Hematopoietic multipotent progenitor cell (in vitro differentiated cells): ENCODE measurements at regions not wholly inside any gene's neighbourhood (a gene's known extent, or its start where the extent isn't known, plus 50 kb on each side); places are given as distances from the start of the nearest gene placed in this dataset. TPM values are rescaled to one million over a fixed set of nuclear protein-coding genes. Genes with fewer than 3 reads are reported as not detected.

Source experiments
- DNase-seq, 3 donors: peaks; one replicate each; pipeline ENCODE4 v3.0.0-alpha.2; 2011 to 2015; ENCODE audit warnings: low read depth in 2 of 3, low spot score in 2 of 3
- small RNA-seq: library from RNA; depleted of rRNA; stranded (forward); fragments of <200 nt; gene quantifications from one replicate; pipeline ENCODE3, GENCODE V24; 2012

DNA sequence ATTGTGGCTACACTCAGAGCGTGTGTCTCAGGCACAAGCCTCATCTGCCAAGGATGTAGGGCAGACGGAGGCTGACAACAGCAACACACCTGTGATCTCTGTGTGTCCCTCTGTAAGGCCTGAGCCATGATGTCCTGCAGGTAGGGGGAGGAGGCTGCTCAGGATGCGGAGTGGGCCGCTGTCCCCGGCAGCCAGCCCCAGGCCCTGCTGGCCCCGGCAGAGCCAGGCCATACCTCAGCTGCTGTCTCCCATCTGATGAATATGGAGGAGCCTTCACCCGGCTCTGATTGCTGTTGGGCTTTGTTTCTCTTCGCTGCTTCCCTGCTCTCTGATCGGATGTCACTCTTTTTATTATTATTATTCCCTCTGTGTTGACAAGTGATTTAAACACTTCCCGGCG, 83.6 kb upstream of the NCAM1 start:
- DNase-seq = no peak

DNA sequence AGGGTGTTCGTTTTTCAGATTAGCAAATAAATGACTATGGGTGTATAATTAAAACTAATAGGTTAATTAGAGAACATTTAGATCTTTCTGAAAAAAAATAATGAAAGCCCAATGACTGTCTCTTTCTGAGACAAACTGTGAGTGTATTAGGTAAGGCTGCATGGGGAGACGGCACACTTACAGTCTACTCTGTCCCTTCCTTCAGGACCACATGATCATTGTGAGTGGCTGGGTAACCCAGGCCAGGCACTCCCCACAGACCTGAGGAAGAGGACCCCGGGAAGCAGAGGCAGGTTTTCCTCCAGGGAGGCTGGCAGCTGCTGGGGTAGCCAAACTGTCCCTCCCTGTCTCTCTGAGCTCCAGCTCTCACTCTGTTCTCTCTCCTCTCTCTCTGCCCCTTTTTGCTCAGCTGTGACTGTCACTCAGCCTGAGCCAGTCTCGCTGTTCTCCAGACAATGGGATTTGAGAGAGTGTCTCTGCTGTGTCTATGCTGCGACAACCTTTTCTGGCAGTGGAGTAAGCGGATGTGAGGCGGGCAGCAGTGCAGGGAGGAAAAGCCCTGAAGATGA, 83.1 kb upstream of the NCAM1 start:
- no peak for DNase-seq

DNA sequence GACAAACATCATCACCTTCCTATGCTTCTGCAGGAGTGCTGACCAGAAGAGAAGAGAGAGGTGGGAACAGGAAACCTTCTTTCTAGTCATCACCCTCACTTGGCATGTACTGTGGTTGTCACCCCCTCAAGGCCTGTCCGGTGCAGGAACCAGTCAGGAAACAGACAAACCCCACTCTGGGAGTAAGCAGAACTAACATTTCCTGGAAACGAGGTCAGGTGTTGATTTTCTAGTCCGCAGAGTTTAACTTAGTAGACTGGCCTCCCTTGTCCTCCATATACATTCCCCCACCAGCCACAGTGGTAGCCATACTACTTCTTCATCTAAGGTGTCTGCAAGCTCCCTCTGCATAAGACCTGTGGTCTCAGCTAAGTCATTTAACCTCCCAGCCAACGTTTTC, 80.7 kb upstream of the NCAM1 start:
- peak in 2 of 3 donors; percentile 24 to 68 for DNase-seq

DNA sequence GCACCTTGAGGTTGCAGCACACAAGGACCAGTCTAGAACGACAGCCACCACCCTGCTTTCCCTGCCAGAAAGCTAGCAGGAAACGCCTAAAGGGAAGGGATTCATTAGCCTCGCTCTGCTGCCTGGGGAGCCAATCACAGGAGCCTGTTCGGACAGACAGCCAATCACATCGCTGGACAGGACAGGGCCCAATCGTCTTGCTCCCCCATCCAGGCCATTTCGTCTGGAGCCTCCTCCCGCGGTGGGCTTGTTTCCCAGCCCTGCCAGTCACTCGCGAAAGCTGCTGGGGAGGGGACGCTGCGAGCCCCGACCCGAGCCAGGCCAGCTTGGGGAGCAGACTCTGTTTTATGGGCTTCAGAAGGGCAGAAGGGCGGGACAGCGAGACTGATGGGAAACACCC, 79.8 kb upstream of the NCAM1 start:
- no peak for DNase-seq

DNA sequence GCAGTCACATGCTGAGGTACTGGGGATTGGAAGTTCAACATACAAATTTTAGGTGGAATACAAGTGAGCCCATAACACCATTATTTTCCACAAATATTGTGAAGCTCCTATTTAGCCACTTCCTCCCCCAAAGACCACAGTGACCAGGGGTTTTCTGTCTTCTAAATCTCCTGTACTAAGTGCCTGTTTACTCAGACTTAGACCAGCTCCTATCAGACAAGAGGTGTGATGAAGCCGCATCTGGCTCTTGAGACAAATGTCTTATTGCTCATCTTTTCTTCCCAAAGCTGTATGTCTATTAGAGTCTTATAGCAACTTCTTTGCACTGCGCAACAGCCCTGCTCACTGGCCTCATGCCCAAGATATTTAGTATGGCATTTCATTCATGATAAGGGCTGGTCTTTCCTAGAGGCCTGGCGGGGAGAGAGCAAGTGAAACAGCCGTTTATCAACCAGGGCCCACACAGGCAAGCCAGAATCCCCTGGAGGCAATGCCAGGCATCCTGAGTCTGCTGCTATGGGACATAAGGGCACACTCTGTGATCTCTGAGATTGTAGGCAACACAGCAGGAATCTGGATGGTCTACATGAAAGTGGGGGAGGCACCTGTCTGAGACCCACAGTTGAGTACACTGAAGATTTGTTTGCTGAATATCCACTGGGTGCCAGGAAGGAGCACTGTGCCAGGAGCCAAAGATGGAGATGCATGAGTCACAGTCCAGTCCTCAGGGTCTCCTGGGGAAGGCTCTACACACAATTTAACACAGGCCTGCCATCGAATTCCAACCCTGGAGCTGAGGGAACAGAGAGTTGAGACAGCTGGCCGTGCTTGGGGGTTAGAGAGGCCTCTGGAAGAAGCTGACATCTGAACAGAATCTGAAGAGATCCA, 78.5 kb upstream of the NCAM1 start:
- DNase-seq = no peak

DNA sequence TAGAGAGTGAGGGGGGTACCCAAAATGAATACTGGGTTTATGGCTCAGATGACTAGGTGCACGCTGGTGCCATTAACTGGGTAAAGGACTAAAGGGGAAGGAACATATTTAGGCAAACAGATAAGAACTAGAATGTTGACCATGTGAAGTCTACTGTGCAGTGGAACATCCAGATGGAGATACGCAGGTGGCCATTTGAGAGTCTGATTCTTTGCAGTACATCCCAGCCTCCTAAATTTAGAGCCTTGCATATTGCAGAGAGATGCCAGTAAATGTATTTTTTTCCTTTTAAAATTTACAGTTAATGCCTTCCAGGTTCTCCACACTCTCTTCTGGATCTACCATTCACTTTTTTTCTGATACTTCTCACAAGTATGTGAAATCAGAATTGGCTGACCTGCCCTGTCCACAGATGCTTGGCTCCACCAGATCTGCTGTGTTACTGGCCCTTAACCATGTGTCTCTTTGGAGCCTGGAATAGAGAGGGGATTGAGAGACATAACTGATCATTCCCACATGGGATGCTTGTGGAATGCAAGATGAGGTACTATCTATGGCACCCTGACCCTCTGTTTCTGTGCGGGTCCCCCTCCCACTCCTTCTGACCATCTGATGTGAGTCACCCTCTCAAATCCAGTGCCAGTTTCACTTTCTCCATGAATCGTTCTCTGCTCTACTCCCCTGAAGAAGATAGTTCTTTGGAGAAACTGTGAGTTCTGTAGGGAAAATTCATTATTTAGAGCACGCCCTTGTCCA, 77.0 kb upstream of the NCAM1 start:
- DNase-seq = no peak

DNA sequence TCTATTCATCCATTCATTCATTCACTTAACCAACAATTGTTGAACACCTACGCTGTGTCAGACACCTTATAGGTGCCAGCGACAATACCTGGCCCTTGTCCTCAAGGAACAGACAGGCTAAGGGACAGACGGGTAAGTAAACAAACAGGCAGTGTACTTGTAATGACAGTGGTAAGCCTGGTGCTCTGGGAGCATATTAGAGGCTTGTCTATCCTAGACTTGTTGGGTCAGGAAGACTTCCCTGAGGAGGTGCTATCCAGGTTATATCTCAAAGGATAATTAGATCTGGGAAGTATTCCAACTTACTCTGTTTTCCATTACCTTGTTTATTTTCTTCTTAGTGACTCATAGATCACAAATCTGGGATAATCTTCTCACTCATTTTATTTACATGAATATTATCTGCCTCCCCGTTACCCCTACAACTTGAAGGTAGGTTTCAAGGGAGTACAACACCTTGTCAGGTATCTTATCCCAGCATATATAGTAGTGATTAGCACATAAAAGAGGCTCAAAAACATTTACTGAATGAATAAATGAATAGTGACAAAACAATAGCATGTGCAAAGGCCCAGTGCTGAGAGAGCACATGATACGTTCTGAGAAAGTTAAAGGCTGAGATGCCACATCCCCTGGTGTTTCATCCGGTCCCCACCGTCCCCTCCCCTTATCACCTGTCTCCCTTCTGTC, 75.3 kb upstream of the NCAM1 start:
- DNase-seq = no peak

DNA sequence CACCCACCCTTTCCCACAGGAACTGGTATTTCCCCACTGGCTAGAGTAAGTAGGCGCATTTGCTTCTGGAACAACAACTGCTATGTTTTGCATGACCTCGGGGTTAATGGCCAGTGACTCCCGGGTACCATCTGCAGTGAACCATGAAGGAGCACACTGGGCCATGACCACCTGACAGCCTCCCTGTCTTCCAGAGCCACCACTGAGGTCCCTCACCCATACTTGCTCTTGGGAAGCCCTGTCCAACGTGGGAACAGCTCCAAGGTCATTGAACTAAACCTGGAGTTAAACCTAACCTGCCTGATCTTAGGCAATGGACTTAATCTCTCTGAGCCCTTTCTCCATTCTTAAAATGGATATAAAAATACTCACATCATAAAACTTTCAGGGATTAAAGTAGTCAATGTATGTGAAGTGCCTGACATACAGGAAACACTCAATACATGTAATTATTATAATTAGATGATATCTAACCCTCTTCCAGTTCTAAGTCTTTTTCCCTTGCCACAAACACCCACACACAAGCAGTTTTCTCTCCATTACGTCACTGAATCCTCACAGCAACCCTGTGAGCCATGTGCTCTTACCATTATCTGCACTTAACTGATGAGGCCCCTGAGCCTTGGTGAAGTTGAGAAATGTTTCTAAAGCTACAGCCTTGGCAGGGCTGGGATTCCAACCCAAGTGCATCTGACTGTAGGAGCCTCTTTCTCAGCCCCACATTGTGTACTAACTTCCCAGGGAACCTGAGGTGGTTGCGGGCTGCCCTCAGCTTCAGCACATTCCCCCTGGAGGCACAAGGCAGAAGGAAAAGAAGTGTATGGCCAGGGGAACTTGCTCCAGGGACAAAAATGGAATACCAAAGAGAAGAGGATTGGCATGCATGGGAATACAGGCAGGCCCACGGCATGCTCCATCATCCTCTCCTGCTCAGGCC, 74.5 kb upstream of the NCAM1 start:
- no peak for DNase-seq

DNA sequence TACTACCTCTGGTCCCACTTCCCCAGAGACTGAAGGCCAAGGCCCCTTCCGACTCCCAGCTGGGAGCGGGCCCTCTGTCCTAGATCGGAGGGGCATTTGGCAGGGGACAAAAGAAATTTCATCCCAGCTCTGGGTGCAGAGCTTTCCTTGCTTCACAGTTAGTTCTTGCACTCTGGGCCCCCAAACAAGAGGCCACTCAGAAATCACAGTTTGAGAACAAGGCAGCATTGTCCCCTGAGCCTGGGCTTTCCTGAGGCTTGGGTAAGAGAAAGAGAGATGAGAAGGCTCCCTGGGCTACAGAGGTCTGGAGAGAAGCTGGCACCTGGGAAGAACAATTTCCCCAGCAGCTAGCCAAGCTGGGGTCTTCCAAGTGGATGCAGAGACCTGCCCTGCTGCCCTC, 71.8 kb upstream of the NCAM1 start:
- no peak for DNase-seq

DNA sequence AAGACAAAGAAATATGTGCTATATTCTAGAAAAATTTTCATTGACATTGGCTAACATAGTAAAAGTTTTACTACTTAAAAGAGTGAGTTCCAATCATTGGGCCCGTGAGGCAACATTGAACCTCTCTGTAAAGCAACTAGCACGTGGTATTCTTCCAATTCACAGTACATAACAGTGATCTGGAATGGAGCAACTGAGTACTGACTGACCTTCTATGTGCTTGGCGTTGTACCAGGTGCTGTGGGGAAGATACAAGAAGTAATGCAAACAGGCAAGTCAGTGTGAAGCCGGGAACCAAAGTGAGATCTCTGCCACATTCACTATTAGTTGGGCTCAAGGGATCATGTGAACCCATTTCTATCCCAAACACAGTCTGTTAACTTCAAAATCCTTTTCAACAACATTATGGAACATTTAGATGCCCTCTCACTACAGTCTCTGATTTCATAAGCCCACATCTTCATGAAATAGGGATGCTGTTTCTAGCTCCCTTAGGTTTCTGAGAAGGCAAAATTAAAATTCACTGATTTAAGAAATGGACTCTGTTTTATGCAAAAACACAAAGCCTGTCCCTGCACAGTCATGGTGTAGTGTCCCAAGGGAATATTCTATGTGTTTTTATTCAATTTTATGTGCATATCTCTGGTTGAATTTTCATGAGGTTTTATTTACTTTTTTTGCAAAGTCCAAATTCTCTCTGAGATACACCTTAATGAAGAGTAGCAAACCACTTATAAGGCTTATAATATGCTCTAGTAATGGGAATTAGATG, 61.8 kb upstream of the NCAM1 start:
- no peak for DNase-seq

DNA sequence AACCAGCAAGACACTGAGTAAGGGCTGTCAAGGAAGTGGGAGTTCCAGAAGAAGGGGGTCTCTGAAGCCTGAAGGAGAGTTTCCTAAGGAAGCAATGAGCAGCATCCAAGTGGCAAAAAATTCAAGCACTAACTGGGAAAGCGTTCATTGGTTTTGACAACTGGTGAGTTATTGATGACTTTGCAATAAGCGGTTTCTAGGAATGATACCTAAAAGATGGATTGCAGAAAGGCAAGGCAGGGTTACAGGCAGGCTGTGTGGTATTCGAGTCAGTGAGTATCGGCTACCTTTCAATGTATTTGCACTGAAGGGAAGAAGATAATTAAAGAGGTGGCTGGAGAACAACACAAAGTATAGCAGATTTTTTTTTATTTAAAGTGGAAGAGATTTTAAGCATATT, 59.3 kb upstream of the NCAM1 start:
- DNase-seq = no peak

DNA sequence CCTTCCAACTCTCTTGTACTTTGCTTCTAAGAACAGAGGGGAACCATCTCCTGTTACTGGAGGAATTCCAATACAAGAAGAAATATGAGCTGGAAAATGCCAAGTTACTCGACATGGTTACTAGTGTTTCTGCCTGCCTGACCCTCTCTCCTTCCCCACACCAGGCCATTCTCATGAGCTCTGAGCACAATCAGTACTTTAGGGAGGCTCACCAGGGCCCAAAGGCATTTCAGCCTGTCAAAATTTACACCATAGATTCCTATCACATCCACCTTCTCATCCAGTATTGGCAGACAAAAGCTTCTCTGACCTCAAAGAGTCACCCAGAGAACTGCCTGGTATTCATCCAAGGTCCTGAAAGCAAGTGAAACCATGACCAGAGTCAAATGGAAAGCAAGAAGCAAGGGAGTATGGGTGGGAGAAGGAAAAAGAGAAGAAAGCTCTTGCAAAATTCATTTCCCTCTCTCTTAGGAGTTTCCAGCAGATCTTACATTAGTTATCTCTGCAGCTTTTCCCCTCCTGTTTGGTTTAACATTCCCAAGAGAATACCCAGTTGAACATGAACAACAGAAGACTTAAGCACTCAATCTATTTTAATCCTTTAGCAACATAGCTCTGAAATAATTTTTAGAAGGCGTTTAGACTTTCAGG, 58.7 kb upstream of the NCAM1 start:
- no peak for DNase-seq

DNA sequence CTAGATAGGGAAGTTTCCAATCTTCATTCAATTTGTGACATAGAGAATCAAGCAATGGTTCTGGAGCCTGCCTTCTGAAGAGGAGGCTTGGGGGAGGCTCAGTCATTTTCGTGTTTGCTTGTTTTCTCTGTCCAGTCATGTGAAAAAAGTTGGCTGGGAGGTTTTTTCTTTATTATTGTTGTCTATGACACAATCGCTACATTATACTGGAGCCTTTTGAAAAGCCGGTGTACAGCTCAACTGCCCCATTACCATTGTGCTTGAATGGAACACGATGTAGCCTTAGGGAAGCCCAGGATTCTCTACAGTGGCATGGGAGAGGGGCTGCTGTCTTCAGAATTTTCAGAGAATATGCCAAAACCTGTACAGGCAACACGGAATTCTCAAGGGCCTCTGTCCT, 57.9 kb upstream of the NCAM1 start:
- no peak for DNase-seq

DNA sequence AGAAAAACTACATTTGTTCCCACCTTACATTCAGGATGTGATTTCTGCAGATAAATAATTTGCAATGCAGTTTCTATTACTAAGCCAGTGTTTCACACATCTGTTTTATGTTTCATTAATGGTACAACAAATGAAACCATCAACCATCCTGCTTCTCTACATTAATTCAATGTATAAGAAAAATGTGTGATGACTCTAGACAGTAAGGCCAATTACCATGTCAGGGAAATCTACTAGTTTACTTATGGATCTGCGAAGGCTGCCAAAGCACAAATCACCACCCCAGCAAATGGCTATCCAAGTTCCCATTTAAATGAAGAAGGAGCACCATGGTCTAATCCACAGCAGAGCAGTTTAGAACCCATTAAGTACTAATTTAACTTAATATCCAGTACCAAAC, 50.1 kb upstream of the NCAM1 start:
- DNase-seq = no peak

Small RNA genes lying in the stretch of these regions (small RNA-seq; reads per million reads assigned to genes)
- gene RF00477 (not detected), gene RNU6-44P (not detected)
